HCT116 (cell line): ENCODE measurements at regions not wholly inside any gene's neighbourhood (a gene's known extent, or its start where the extent isn't known, plus 50 kb on each side); places are given as distances from the start of the nearest gene placed in this dataset.

Experiments used
- EZH2 ChIP-seq: fragments of 200-600 bp; sonication (generic); IDR thresholded peaks from 2 replicates; pipeline ENCODE4 v1.6.1; 2017; ENCODE audit warnings: antibody characterized with exemption, mixed run types
- POLR2A ChIP-seq: IDR thresholded peaks from 2 replicates; pipeline ENCODE4 v1.7.0; 2011; ENCODE audit warnings: borderline replicate concordance; ENCODE audit not compliant: insufficient read depth, insufficient read length; ENCODE audit errors: extremely low read depth
- POLR2AphosphoS5 ChIP-seq: IDR thresholded peaks from 2 replicates; pipeline ENCODE4 v1.6.1; 2011; ENCODE audit warnings: mild to moderate bottlenecking, low read depth, low read length, moderate library complexity
- RAD21 ChIP-seq: IDR thresholded peaks from 2 replicates; pipeline ENCODE4 v1.6.1; 2012; ENCODE audit warnings: low read depth, mild to moderate bottlenecking
- SIN3A ChIP-seq: IDR thresholded peaks from 2 replicates; pipeline ENCODE4 v1.6.1; 2012; ENCODE audit warnings: low read depth
- TCF7L2 ChIP-seq: IDR thresholded peaks from 2 replicates; pipeline ENCODE4 v1.7.0; 2011; ENCODE audit warnings: borderline replicate concordance, inconsistent platforms; ENCODE audit not compliant: insufficient read depth, insufficient read length; ENCODE audit errors: extremely low read depth
- YY1 ChIP-seq: IDR thresholded peaks from 2 replicates; pipeline ENCODE4 v1.6.1; 2011; ENCODE audit warnings: low read length, low read depth, moderate library complexity, mild to moderate bottlenecking; ENCODE audit not compliant: insufficient replicate concordance; ENCODE audit errors: extremely low read depth
- ZFX ChIP-seq: fragments of 450-650 bp; IDR thresholded peaks from 2 replicates; pipeline ENCODE4 v1.6.1; 2017
- ZNF274 ChIP-seq: fragments of 200-500 bp; sonication (Bioruptor generic); IDR thresholded peaks from 2 replicates; pipeline ENCODE4 v1.6.1; 2014; ENCODE audit warnings: mild to moderate bottlenecking, low read depth, low read length, inconsistent platforms
- TF ChIP-seq, protein P1 (sequence below), 3 experiments: fragments of 200-600 bp in 1 of 3; sonication (generic) in 1 of 3; IDR thresholded peaks in 2 of 3; conservative IDR thresholded peaks in 1 of 3; 2 replicates each; pipeline ENCODE4 v1.5.1; 2012 to 2017; ENCODE audit warnings: low read depth in 2 of 3, low read length in 2 of 3, antibody characterized with exemption in 1 of 3, borderline replicate concordance in 1 of 3, control low read depth in 1 of 3, mild to moderate bottlenecking in 1 of 3, mixed read lengths in 1 of 3, mixed run types in 1 of 3, moderate library complexity in 1 of 3; ENCODE audit not compliant: insufficient read depth in 1 of 3
- TF ChIP-seq, protein P2 (sequence below): IDR thresholded peaks from 2 replicates; pipeline ENCODE4 v1.6.1; 2012; ENCODE audit warnings: low read depth

DNA sequence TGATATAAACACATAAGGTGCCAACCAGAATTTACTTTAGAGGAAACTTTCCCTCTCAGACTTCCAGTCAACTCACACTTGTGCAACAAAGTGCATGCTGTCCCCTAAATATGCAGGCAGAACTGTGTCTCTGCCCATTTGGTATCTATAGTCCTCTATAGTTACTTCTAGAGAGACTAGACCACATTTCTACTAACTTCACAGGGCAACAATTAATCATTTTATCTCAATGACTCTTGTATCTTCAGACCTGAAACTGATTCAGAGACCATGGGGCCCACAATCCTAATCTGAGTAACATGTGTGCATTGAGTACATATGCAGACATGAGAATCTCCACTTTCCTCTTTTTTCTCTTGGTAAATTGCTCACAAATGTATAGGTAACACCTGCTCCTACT is 158.1 kb downstream of the ZNF486 start:
- TF ChIP-seq ZNF274 (no peak), RAD21 (no peak), POLR2AphosphoS5 (no peak), POLR2A (no peak), EZH2 (no peak), TCF7L2 (no peak), ZFX (no peak), YY1 (no peak), SIN3A (no peak)
- TF ChIP-seq, protein P1, sequence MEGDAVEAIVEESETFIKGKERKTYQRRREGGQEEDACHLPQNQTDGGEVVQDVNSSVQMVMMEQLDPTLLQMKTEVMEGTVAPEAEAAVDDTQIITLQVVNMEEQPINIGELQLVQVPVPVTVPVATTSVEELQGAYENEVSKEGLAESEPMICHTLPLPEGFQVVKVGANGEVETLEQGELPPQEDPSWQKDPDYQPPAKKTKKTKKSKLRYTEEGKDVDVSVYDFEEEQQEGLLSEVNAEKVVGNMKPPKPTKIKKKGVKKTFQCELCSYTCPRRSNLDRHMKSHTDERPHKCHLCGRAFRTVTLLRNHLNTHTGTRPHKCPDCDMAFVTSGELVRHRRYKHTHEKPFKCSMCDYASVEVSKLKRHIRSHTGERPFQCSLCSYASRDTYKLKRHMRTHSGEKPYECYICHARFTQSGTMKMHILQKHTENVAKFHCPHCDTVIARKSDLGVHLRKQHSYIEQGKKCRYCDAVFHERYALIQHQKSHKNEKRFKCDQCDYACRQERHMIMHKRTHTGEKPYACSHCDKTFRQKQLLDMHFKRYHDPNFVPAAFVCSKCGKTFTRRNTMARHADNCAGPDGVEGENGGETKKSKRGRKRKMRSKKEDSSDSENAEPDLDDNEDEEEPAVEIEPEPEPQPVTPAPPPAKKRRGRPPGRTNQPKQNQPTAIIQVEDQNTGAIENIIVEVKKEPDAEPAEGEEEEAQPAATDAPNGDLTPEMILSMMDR (IDR thresholded peaks at IDR 0.05 in 2 of 3, conservative IDR thresholded peaks at IDR 0.05 in 1 of 3; ENCODE audit: borderline replicate concordance in 1 of 3, insufficient read depth in 1 of 3, low read depth in 2 of 3, low read length in 2 of 3): no peak
- TF ChIP-seq, protein P2, sequence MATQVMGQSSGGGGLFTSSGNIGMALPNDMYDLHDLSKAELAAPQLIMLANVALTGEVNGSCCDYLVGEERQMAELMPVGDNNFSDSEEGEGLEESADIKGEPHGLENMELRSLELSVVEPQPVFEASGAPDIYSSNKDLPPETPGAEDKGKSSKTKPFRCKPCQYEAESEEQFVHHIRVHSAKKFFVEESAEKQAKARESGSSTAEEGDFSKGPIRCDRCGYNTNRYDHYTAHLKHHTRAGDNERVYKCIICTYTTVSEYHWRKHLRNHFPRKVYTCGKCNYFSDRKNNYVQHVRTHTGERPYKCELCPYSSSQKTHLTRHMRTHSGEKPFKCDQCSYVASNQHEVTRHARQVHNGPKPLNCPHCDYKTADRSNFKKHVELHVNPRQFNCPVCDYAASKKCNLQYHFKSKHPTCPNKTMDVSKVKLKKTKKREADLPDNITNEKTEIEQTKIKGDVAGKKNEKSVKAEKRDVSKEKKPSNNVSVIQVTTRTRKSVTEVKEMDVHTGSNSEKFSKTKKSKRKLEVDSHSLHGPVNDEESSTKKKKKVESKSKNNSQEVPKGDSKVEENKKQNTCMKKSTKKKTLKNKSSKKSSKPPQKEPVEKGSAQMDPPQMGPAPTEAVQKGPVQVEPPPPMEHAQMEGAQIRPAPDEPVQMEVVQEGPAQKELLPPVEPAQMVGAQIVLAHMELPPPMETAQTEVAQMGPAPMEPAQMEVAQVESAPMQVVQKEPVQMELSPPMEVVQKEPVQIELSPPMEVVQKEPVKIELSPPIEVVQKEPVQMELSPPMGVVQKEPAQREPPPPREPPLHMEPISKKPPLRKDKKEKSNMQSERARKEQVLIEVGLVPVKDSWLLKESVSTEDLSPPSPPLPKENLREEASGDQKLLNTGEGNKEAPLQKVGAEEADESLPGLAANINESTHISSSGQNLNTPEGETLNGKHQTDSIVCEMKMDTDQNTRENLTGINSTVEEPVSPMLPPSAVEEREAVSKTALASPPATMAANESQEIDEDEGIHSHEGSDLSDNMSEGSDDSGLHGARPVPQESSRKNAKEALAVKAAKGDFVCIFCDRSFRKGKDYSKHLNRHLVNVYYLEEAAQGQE: no peak
